H1 (cell line): ENCODE measurements at regions not wholly inside any gene's neighbourhood (a gene's known extent, or its start where the extent isn't known, plus 50 kb on each side); places are given as distances from the start of the nearest gene placed in this dataset.

Source experiments
- CTCF ChIA-PET: fragments of 300-600 bp; sonication (Branson Sonifier 250); formaldehyde crosslinking; loops from one replicate; lab custom pipeline; 2021; ENCODE audit not compliant: partially characterized antibody; lab: Charles Lee
- POLR2A ChIA-PET: fragments of 300-600 bp; sonication (Branson Sonifier 250); formaldehyde crosslinking; loops from one replicate; lab custom pipeline; 2021; ENCODE audit warnings: inconsistent platforms; ENCODE audit not compliant: partially characterized antibody; lab: Charles Lee
- DNase-seq, 2 experiments: peaks; one replicate each; pipeline versions ENCODE4 v3.0.0 to v3.0.0-alpha.2; 2010 to 2022; ENCODE audit warnings: low spot score in 2 of 2, low read depth in 1 of 2, mixed read lengths in 1 of 2
- FAIRE-seq: peaks from 2 replicates; lab custom pipeline; 2011; peaks lifted over from hg19 to GRCh38; lab: Jason Lieb, UNC
- H2AFZ ChIP-seq: 2 replicates; pipeline ENCODE4 v1.8.1; 2012; ENCODE audit warnings: low read length, inconsistent platforms
- H2AK5ac ChIP-seq: 2 replicates; pipeline ENCODE4 v1.6.1; 2013; ENCODE audit warnings: low read depth, low read length
- H2BK120ac ChIP-seq: replicated peaks from 2 replicates; pipeline ENCODE3; 2013; ENCODE audit warnings: low read depth, low read length, inconsistent platforms
- H2BK12ac ChIP-seq: 2 replicates; pipeline ENCODE4 v1.6.1; 2013; ENCODE audit warnings: low read depth, low read length
- H2BK15ac ChIP-seq: 2 replicates; pipeline ENCODE4 v1.6.1; 2013; ENCODE audit warnings: low read length
- H2BK20ac ChIP-seq: 2 replicates; pipeline ENCODE4 v1.6.1; 2013; ENCODE audit warnings: low read length
- H2BK5ac ChIP-seq: 2 replicates; pipeline ENCODE4 v1.6.1; 2013; ENCODE audit warnings: low read depth, low read length
- H3K14ac ChIP-seq: 2 replicates; pipeline ENCODE4 v1.6.1; 2013; ENCODE audit warnings: inconsistent platforms; ENCODE audit not compliant: insufficient read length
- H3K18ac ChIP-seq: 2 replicates; pipeline ENCODE4 v1.6.1; 2013; ENCODE audit warnings: low read length; ENCODE audit errors: extremely low read depth
- H3K23ac ChIP-seq: 2 replicates; pipeline ENCODE4 v1.6.1; 2013; ENCODE audit warnings: inconsistent platforms; ENCODE audit not compliant: insufficient read length
- H3K23me2 ChIP-seq: 2 replicates; pipeline ENCODE4 v1.6.1; 2013; ENCODE audit warnings: low read depth, low read length
- H3K27ac ChIP-seq: 2 replicates; pipeline ENCODE4 v1.6.1; 2011; ENCODE audit warnings: low read depth, low read length, inconsistent platforms
- H3K27me3 ChIP-seq, 4 experiments: replicated peaks in 1 of 4; 1 replicate in 1 of 4; 2 replicates in 3 of 4; pipeline versions ENCODE4 v1.6.1 to v1.8.1; 2011 to 2013; ENCODE audit warnings: low read length in 3 of 4, mild to moderate bottlenecking in 3 of 4, inconsistent platforms in 2 of 4, mixed read lengths in 2 of 4, moderate library complexity in 1 of 4; ENCODE audit not compliant: control insufficient read depth in 3 of 4, insufficient read depth in 3 of 4; ENCODE audit errors: extremely low read depth in 1 of 4
- H3K36me3 ChIP-seq, 4 experiments: 2 replicates each; pipeline versions ENCODE4 v1.6.1 to v1.8.1; 2011 to 2013; ENCODE audit warnings: mild to moderate bottlenecking in 4 of 4, low read length in 3 of 4, moderate library complexity in 2 of 4, control low read depth in 1 of 4, inconsistent platforms in 1 of 4; ENCODE audit not compliant: insufficient read depth in 4 of 4, control insufficient read depth in 2 of 4
- H3K4ac ChIP-seq: replicated peaks from 2 replicates; pipeline ENCODE3; 2013; ENCODE audit warnings: low read length, low read depth, mixed read lengths, inconsistent platforms; ENCODE audit not compliant: insufficient read length
- H3K4me1 ChIP-seq, 4 experiments: replicated peaks in 1 of 4; 1 replicate in 1 of 4; 2 replicates in 3 of 4; pipeline versions ENCODE4 v1.6.1 to v1.8.1; 2011 to 2013; ENCODE audit warnings: low read length in 3 of 4, inconsistent platforms in 2 of 4, mixed read lengths in 1 of 4; ENCODE audit not compliant: insufficient read depth in 4 of 4, control insufficient read depth in 3 of 4
- H3K4me2 ChIP-seq, 2 experiments: 2 replicates each; pipeline versions ENCODE4 v1.6.1 to v1.8.1; 2011 to 2013; ENCODE audit warnings: low read depth in 2 of 2, low read length in 2 of 2, control low read depth in 1 of 2, inconsistent platforms in 1 of 2, mild to moderate bottlenecking in 1 of 2; ENCODE audit not compliant: insufficient read depth in 1 of 2
- H3K4me3 ChIP-seq, 4 experiments: fragments of 200-600, 300-600 bp in 1 of 4; sonication (generic), shearing (Covaris generic), sonication (Bioruptor Twin) in 1 of 4; 2 replicates each; pipeline versions ENCODE4 v1.5.1 to v1.8.1; 2011 to 2016; ENCODE audit warnings: low read length in 4 of 4, low read depth in 3 of 4, control low read depth in 2 of 4, inconsistent platforms in 2 of 4, mild to moderate bottlenecking in 2 of 4, mixed read lengths in 1 of 4, moderate library complexity in 1 of 4; ENCODE audit not compliant: insufficient read depth in 2 of 4; ENCODE audit errors: extremely low read depth in 1 of 4
- H3K56ac ChIP-seq: replicated peaks from 2 replicates; pipeline ENCODE3; 2013; ENCODE audit warnings: low read depth, mild to moderate bottlenecking, mixed read lengths, low read length, inconsistent platforms; ENCODE audit not compliant: insufficient read length
- H3K79me1 ChIP-seq: 2 replicates; pipeline ENCODE4 v1.6.1; 2013; ENCODE audit warnings: low read depth, low read length, control low read depth
- H3K79me2 ChIP-seq, 2 experiments: 2 replicates each; pipeline versions ENCODE4 v1.6.1 to v1.8.1; 2012 to 2013; ENCODE audit warnings: low read length in 2 of 2, mild to moderate bottlenecking in 2 of 2, inconsistent platforms in 1 of 2; ENCODE audit not compliant: insufficient read depth in 2 of 2, control insufficient read depth in 1 of 2
- H3K9ac ChIP-seq, 4 experiments: replicated peaks in 1 of 4; 1 replicate in 1 of 4; 2 replicates in 3 of 4; pipeline versions ENCODE4 v1.6.1 to v1.8.1; 2011 to 2013; ENCODE audit warnings: low read depth in 3 of 4, low read length in 3 of 4, control low read depth in 2 of 4, mild to moderate bottlenecking in 2 of 4, moderate library complexity in 2 of 4, inconsistent platforms in 1 of 4; ENCODE audit errors: extremely low read depth in 1 of 4
- H3K9me3 ChIP-seq, 2 experiments: 2 replicates each; pipeline versions ENCODE4 v1.6.1 to v1.8.1; 2012 to 2013; ENCODE audit warnings: mild to moderate bottlenecking in 2 of 2, moderate library complexity in 2 of 2, control low read depth in 1 of 2, inconsistent platforms in 1 of 2, low read depth in 1 of 2, low read length in 1 of 2, mixed read lengths in 1 of 2; ENCODE audit not compliant: insufficient read depth in 2 of 2
- H4K20me1 ChIP-seq, 2 experiments: replicated peaks in 1 of 2; 2 replicates each; pipeline versions ENCODE3 to v1.8.1; 2011 to 2013; ENCODE audit warnings: inconsistent platforms in 2 of 2, low read length in 2 of 2, mild to moderate bottlenecking in 1 of 2; ENCODE audit not compliant: insufficient read depth in 2 of 2, control insufficient read depth in 1 of 2
- H4K5ac ChIP-seq: 2 replicates; pipeline ENCODE4 v1.6.1; 2013; ENCODE audit warnings: low read length, low read depth, mixed read lengths, inconsistent platforms; ENCODE audit not compliant: insufficient read length
- H4K8ac ChIP-seq: 2 replicates; pipeline ENCODE4 v1.8.0; 2013; ENCODE audit warnings: mild to moderate bottlenecking, moderate library complexity, low read length, inconsistent platforms; ENCODE audit not compliant: insufficient read depth; ENCODE audit errors: extremely low read depth
- H4K91ac ChIP-seq: replicated peaks from 2 replicates; pipeline ENCODE3; 2013; ENCODE audit warnings: low read length, mixed read lengths, inconsistent platforms; ENCODE audit not compliant: insufficient read length
- CEBPB ChIP-seq: IDR thresholded peaks from 2 replicates; pipeline ENCODE4 v1.6.1; 2012; ENCODE audit warnings: low read depth, low read length
- HDAC6 ChIP-seq: IDR thresholded peaks from one replicate; pipeline ENCODE4 v1.7.1; 2012; ENCODE audit warnings: low read depth, mild to moderate bottlenecking, inconsistent platforms, low read length, moderate library complexity
- JUND ChIP-seq: IDR thresholded peaks from 2 replicates; pipeline ENCODE4 v1.6.1; 2011; ENCODE audit warnings: mild to moderate bottlenecking, improper control_type of control experiment, low read length
- SIX5 ChIP-seq: IDR thresholded peaks from 2 replicates; pipeline ENCODE4 v1.6.1; 2011; ENCODE audit warnings: mild to moderate bottlenecking, low read depth, low read length
- TBP ChIP-seq: IDR thresholded peaks from 2 replicates; pipeline ENCODE4 v1.6.1; 2011; ENCODE audit warnings: low read depth, low read length, improper control_type of control experiment
- WGBS, 2 experiments: shearing (Covaris generic) in 1 of 2; methylation state at CpG; one replicate each; pipeline versions ENCODE4 v1.1.6 to v1.1.7; 2013 to 2015; ENCODE audit warnings: low lambda C conversion rate in 2 of 2, mixed read lengths in 2 of 2, inconsistent platforms in 1 of 2, low coverage in 1 of 2, missing lambda C conversion rate in 1 of 2; ENCODE audit not compliant: insufficient replicate concordance in 2 of 2, insufficient coverage in 1 of 2, insufficient read length in 1 of 2; ENCODE audit errors: extremely low coverage in 1 of 2, missing lambda C conversion rate in 1 of 2; 5-methylcytosine and 5-hydroxymethylcytosine counted together

DNA sequence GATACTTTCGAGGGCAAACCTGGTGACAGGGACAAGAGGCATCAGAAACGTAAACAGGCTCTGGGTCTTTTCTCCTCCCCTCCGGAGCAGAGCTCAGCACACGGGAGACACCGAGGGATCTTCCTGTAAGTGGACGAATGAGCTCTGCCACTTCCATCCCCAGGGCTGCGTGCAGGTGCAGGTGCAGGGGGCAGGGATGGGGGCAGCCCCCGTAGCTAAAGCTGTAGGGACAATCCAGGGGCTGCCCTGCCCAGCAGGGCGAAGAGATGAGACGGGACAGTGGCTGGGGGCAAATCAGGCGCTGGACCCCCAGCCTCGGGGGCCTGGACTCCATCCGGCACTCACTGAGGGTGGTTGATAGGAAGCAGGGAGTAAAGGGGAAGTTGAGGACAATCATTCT lies 505.4 kb downstream of the BRD1 start:
- POLR2A ChIA-PET, result no interaction called here

More for the DNA sequence above, 505.4 kb downstream of the BRD1 start:
- no peak overlapping the region for H2AFZ ChIP-seq
- TF ChIP-seq SIX5 (no peak), HDAC6 (no peak), CEBPB (no peak), TBP (no peak), JUND (no peak)
- no peak overlapping the region for H2AK5ac ChIP-seq
- H3K4me1 ChIP-seq, result peaks cover 0 to 2% (median 0%) of the 10 kb centered on the region in 4 experiments; a peak in 3 of 7 replicates
- H3K23me2 ChIP-seq, result peaks cover 5% of the 10 kb centered on the region; the same call in 1 of the 2 replicates
- H3K4ac ChIP-seq, result no peak overlapping the region
- no peak overlapping the region for H2BK20ac ChIP-seq
- no peak overlapping the region for H2BK12ac ChIP-seq
- no peak overlapping the region for H4K8ac ChIP-seq
- H2BK5ac ChIP-seq, result no peak overlapping the region
- FAIRE-seq (no peak), DNase-seq (peak in 1 of 2 experiments; percentile 22)
- H3K14ac ChIP-seq, result no peak overlapping the region
- no peak overlapping the region for H3K4me2 ChIP-seq
- H4K20me1 ChIP-seq, result peaks cover 0 to 6% of the 10 kb centered on the region in 2 experiments
- CTCF ChIA-PET, result interaction anchor here (1.2 to 1.7 kb wide), 3 partner anchors 12 to 276 kb away, joined by 3 to 7 read pairs (median 4); no protein-coding TSS in a partner anchor
- H3K9ac ChIP-seq, result no peak overlapping the region
- no peaks in the 10 kb centered on the region; a peak in 1 of 4 replicates for H3K9me3 ChIP-seq
- no peak overlapping the region for H2BK15ac ChIP-seq
- no peaks in the 10 kb centered on the region for H3K79me1 ChIP-seq
- no peaks in the 10 kb centered on the region for H3K27me3 ChIP-seq
- no peak overlapping the region for H3K56ac ChIP-seq
- 83% methylated on average over 13 of the region's 13 CpGs; no CpG with 5 or more reads in 1 of the 2 experiments for WGBS, 2 experiments
- H3K27ac ChIP-seq, result no peak overlapping the region
- H3K18ac ChIP-seq, result no peak overlapping the region
- no peak overlapping the region for H4K91ac ChIP-seq
- no peak overlapping the region for H3K4me3 ChIP-seq
- H2BK120ac ChIP-seq, result no peak overlapping the region
- H3K23ac ChIP-seq, result no peak overlapping the region
- H3K79me2 ChIP-seq, result no peaks in the 10 kb centered on the region
- H4K5ac ChIP-seq, result no peak overlapping the region
- no peaks in the 10 kb centered on the region for H3K36me3 ChIP-seq
